ENCODE measurements at regions not wholly inside any gene's neighbourhood (a gene's known extent, or its start where the extent isn't known, plus 50 kb on each side); places are given as distances from the start of the nearest gene placed in this dataset.
"Not testable (repeated sequence)": the region's sequence is repeated elsewhere in the genome, so short reads cannot be mapped to it uniquely, and the experiment has no call there.

- no peak for DNase-seq
These were observed 72.2 kb downstream of the CRLF2 start for GRCh38 chrX:1140236-1140681.

GRCh38 chrX:1139185-1139500, 73.3 kb downstream of the CRLF2 start:
- no peak for DNase-seq

DNA sequence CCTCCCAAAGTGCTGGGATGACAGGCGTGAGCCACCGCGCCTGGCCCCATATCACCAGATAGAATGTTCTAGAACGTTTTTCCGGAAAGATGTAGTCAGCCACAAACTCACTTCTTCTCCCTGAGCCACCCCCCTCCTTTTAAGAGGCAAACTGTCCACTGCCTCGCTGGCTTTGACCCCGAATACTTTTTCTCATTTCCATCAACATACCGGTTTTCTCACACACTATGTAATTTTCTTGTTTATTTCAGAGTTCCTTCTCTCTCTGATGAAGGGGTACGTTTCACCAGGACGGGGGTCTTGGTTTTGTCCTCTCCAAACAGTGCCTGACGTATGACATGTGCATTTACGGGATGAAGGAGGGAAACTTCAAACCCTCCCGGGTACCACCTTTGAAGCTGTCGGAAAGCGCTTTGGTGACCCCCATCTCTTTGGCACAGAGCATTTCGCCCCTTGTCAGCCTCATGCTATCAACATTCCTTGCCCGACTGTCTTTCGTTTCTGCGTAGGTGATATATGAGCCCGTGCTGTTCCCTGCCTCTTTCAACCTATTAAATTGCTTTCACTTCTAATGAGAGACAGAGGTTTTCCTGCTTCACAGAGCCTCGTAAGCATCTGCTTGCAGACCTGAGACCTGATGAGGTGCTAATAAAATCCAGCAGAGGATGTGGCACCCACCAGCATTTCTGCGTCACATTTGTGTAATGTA, 73.8 kb downstream of the CRLF2 start:
- no peak for DNase-seq

DNA sequence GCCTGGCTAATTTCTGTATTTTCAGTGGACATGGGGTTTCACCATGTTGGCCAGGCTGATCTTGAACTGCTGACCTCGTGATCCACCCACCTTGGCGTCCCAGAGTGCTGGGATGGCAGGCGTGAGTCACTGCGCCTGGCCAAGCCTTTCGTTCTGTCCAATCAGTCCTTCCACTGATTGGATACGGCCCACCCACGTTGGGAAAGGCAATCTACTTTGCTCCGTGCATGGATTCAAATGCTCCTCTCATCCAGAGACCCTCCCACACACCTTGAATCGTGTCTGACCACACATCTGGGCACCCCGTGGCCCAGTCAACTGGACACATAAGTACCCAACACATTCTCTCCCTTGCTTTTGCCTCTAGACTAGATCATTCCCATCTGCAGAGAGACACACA, 74.9 kb downstream of the CRLF2 start:
- no peak for DNase-seq

GRCh38 chrX:1136582-1136981, 75.9 kb downstream of the CRLF2 start:
- DNase-seq, result not testable (repeated sequence)

GRCh38 chrX:1134976-1135375, 77.5 kb downstream of the CRLF2 start:
- no peak for DNase-seq

DNA sequence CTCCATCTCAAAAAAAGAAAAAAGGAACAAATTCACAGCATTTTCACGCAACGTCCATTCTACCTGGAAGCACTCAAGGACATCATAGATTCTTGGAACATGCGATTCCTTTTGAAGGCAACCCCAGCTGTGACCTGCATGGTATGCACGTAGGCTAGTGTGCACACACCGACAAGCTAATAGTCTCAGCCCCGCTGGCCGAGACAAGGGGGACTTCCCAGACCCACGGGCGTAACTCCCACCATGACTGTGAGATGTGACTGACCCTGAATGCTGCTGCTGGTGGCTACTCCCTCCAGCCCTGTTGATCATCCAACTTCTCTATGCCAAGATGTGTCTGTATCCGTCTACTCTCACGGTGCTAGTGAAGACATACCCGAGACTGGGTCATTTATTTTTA, 78.3 kb downstream of the CRLF2 start:
- DNase-seq, result no peak

- no peak for DNase-seq
These were observed 85.7 kb downstream of the CRLF2 start for GRCh38 chrX:1126738-1127137.

GRCh38 chrX:1124531-1124930, 87.9 kb downstream of the CRLF2 start:
- no peak for DNase-seq

GRCh38 chrX:1122851-1123250, 89.6 kb downstream of the CRLF2 start:
- DNase-seq, result not testable (repeated sequence)

- DNase-seq, result no peak
These were observed 93.2 kb downstream of the CRLF2 start for GRCh38 chrX:1119275-1119674.

DNA sequence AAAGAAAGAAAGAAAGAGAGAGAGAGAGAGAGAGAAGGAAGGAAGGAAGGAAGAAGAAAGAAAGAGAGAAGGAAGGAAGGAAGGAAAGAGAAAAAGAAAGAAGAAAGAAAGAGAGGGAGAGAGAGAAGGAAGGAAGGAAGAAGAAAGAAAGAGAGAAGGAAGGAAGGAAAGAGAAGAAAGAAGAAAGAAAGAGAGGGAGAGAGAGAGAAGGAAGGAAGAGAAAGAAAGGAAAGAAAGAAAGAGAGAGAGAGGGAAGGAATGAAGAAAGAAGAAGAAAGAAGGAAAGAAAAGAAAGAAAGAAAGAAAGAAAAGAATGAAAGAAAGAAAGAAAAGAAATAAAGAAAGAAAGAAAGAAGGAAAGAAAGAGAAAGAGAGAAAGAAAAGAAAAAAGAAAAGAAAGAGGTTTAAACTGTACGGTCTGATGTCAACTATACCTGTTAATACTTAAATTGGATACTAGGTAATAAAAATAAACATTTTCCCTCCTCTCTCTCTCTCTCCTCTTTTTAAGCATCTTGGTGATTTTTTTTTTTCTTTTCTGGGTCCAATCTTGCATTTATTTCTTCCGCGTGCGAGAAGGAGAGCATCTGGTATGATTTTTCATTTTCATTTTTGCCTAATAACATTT, 93.8 kb downstream of the CRLF2 start:
- no peak for DNase-seq

GRCh38 chrX:1115411-1115810, 97.0 kb downstream of the CRLF2 start:
- DNase-seq, result not testable (repeated sequence)

GRCh38 chrX:1112321-1112720, 100.1 kb downstream of the CRLF2 start:
- DNase-seq, result no peak

DNA sequence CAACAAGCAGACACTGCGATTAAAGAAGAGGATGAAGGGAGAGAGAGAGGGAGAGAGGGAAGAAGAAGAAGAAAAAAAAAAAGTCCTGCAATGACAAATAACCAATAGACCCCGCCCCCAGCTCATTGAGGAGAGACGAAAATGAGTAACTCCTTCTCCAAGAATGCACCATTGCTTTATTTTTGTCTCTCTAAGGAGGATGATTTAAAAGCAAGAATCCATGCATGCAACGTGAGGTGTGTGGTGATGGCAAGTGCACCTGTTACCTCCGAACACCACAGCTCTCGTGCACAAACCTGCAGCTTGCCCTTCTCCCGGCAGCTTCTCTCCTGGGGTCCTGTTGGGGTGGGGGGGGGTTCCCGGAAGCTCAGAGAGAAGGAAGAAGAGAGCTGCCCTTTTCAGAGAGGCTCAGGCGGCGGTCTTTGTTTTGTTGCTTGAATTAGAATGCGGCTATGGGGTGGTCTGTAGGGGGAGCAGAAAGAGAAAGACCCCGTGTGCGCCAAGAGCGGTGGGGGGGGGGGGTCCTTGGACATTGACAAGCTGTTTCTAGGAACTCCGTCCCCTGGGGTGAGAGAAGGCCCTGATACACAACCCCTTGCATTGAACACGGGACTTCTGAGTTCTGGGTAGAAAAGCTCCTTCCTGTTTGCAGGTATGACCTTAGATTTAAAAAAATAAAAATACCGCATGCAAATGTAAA, 100.7 kb downstream of the CRLF2 start:
- DNase-seq, result no peak

GRCh38 chrX:1109580-1110119, 102.8 kb downstream of the CRLF2 start:
- no peak for DNase-seq

GRCh38 chrX:1108501-1109445, 103.7 kb downstream of the CRLF2 start:
- DNase-seq, result no peak

- no peak for DNase-seq
These were observed 105.8 kb downstream of the CRLF2 start for GRCh38 chrX:1106478-1107210.

GRCh38 chrX:1105671-1106419, 106.6 kb downstream of the CRLF2 start:
- no peak for DNase-seq

- DNase-seq, result not testable (repeated sequence)
These were observed 107.4 kb downstream of the CRLF2 start for GRCh38 chrX:1105031-1105430.

GRCh38 chrX:1103360-1103759, 109.1 kb downstream of the CRLF2 start:
- DNase-seq, result no peak

Data from CD4-positive, alpha-beta T cell treated with Interleukin-4 for 4 hours (primary cell).